GM12891 (cell line): ENCODE measurements at regions not wholly inside any gene's neighbourhood (a gene's known extent, or its start where the extent isn't known, plus 50 kb on each side); places are given as distances from the start of the nearest gene placed in this dataset.

Source experiments
- POLR2A ChIP-seq: IDR thresholded peaks from 2 replicates; pipeline ENCODE4 v1.6.1; 2011; ENCODE audit warnings: low read depth, low read length, control low read depth
- POLR2AphosphoS5 ChIP-seq: IDR thresholded peaks from 2 replicates; pipeline ENCODE4 v1.6.1; 2011; ENCODE audit warnings: low read depth, low read length, control low read depth

GRCh38 chr6:134495890-134496248, 178.0 kb upstream of the SGK1 start:
- no peak for TF ChIP-seq POLR2AphosphoS5
- TF ChIP-seq POLR2A, result no peak
